ENCODE measurements at regions not wholly inside any gene's neighbourhood (a gene's known extent, or its start where the extent isn't known, plus 50 kb on each side); places are given as distances from the start of the nearest gene placed in this dataset.
A peak's percentile ranks its signal among the peaks of the same experiment; 100 is the strongest.
"Not testable (repeated sequence)": the region's sequence is repeated elsewhere in the genome, so short reads cannot be mapped to it uniquely, and the experiment has no call there.

DNA sequence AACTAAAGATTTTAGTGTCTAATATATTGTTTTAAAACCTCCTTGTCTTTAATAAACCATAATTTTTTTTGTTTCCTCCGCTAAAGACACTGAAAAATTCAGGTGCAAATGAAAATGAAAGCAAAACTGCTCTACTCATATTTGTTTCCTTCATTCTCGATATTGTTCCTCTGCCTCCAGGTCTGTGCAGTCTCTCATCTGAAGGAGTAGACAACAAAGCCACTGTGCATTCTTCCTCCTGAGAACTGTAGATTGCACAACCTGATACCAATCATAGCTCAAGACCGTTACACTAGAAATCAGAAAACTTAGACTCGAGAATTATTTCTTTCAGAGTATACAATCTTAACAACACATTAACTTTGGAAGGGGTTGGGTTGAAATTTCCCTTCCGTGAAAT is 373.1 kb upstream of the CXADR start:
- DNase-seq (ENCODE audit: low spot score), result no peak

DNA sequence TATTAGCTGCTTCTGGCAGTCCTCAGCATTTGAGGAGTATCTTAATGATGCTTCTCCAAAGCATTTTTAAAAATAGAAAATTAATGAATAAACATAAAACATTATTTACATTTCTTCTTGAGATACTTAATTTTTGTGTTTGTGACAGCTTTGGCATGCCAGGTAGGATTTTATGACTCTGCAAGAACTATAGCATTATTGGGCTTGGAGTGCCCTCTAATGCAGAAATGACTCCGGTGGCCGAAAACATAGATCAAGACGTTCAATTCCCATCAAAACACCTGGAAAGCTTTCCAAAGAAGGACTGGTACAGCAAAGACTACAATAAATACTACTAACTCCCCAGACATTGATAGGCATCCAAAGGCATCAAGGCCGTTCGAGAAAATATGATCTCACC is 366.4 kb upstream of the CXADR start:
- DNase-seq (ENCODE audit: low spot score), result no peak

DNA sequence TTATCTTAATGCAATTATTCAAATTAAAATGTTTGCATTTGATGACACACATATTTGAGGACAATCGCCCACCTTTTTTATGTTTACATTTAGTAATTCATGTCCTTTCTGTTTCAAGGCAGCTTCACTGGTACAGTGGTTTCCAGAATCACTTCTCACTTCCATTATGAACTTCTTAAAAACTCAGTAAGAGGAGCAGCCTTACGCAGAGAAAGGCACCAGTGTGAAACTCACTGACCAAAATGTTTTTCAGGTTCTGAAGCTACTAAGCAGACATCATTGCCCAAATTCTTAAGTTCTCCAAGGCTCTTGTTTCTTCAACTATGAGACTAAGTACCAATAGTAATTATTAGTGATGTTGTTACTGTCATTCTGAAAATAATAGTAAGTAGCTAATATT is 353.1 kb upstream of the CXADR start:
- DNase-seq (ENCODE audit: low spot score), result no peak

DNA sequence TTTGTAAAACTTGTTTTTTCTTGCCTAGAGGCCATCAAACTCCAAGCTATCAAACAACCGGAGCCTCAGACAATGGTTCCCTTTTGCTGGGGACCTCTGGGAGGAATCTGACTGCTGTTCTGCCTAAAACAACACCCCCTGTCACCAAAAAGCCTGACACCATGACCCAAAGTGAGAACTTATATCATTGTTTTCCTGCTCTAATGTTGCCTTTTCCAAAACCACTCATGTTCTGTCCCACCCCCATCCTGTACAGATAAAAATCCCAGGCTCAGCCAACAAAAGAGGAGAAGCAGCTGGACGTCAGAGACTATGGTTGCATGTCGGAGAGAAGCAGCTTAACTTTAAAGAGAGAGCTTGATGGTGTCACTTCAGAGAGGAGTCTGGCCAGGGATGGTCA is 327.2 kb upstream of the CXADR start:
- no peak for DNase-seq (ENCODE audit: low spot score)

DNA sequence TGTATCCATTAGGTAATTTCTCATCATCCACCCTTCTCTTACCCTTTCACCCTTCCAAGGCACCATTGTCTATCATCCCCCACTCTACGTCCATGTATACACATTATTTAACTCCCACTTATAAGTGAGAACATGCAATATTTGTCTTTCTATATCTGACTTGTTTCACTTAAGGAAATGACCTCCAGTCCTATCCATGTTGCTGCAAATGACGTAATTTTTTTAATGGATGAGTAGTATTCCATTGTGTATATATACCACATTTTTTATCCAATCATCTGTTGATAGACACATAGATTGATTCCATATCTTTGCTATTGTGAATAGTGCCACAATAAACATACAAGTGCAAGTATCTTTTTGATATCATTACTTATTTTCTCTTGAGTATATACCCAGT is 322.9 kb upstream of the CXADR start:
- no peak for DNase-seq (ENCODE audit: low spot score)

DNA sequence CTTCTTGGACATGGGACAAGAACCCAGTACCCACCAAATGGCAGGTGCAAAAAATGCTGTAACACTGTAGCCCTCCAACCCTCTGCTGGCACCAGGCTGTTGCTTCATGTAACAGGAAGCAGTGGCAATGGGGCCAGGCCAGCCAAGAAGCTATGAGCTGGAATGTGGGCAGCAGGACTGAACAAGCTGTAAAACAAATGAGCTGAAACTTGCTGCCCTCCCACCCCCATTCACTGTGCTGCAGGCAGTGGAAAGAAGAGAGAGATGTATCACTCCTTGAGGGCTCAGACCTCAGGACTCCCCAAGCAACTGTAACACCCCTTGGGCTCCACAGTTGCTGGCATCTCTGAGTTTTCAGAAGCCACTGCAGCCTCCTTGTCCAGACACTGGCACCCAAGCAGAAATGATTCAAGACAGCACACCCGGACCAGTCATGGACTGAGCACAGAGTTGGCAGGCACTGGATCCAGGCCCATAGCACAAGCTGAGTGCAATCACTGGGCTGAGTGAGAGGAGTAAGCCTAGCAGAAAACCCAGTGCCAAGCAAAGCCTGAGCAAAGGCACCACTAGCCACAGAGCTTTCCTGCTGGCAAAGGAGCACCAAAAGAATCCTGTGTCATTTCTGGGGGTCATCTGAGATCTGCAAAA is 321.4 kb upstream of the CXADR start:
- DNase-seq (ENCODE audit: low spot score), result no peak

DNA sequence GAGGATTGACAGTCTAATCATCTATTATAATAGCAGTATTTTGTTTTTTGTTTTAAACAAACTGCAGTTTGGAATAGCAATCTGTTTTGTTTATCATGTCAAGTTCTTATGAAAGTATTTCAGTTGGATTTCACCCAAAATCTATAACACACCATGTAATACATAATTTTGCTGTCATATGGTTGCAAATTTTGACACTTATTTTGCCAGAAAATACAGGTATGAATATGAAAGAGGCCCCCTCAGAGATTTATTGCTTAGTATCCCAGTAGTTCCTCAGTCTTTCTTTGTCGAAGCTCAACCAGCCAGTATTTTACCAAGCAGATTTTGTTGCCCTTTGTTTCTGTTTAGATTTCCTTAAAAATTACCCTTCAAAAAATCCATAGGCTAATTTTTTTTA is 317.5 kb upstream of the CXADR start:
- DNase-seq (ENCODE audit: low spot score), result no peak

DNA sequence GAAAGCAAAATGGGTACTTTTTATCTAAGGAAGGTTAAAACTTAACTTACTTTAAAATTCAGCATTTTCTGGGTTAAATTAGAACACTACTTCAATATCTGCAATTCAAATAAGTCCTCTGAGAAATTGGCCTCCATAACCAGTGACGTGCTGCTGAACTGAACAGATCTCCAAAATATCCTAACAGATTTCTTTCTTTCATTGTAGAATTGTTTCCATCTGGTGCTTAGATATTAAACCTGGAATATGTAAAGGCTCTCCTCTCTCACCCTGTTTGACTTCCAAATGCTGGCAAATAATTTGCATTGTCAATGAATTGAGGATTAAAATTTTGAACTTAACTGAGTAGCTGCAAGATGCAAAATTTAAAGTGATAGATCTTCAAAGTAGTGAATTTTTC is 316.9 kb upstream of the CXADR start:
- DNase-seq (ENCODE audit: low spot score), result no peak

DNA sequence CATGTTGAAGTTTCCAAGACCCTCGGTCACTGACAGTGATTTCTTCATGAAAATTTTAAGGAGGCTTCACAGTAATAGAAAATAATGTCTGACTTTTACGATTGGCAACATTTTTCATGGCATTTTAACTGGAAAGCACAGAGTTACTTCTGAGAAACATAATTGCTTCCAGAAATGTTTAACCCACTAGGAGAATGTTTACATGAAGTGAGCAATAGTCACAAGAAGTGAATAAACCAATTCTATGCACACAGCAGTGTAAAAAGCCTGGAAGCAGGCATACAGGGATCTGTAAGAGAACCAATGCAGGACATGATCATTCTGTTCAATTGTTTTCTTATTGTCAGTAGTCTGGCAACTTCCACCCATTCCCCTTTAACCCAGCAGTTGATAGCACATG is 316.2 kb upstream of the CXADR start:
- no peak for DNase-seq (ENCODE audit: low spot score)

DNA sequence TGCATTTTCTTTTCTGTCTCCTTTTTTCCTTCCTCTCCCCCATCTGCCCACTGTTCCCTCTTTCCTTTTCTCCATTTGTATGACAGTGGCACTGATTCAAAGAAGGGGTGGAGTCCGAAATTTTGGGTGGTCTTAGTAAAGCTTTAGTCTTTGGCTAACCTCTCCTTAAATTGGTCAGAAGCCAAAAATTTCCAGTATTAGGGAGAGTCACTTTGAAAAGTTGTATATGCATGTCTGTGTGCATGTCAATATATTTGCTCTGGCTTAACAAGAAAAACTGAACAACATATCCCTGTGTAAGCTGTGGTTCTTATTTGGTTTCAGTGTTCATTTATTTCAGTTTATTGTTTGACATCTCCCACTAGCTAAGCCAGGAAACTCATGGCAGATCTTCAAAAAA is 314.8 kb upstream of the CXADR start:
- no peak for DNase-seq (ENCODE audit: low spot score)

DNA sequence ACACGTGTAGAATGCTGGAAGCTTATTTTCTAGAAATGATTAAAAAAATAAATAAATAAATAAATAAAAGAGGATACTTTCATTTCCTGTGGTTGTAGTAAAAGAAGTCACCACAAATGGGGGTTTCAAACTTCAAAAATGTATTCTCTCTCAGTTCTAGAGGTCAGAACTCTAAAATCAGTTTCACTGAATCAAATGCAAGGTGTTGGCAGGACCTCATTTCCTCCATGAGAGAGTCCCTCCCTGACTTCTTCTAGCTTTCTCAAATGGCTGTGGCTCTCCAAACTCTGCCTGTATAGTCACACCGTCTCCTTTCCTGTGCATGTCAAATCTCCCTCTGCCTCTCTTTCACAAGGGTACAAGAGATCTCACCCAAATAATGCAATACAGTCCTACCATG is 312.6 kb upstream of the CXADR start:
- DNase-seq (ENCODE audit: low spot score), result no peak

DNA sequence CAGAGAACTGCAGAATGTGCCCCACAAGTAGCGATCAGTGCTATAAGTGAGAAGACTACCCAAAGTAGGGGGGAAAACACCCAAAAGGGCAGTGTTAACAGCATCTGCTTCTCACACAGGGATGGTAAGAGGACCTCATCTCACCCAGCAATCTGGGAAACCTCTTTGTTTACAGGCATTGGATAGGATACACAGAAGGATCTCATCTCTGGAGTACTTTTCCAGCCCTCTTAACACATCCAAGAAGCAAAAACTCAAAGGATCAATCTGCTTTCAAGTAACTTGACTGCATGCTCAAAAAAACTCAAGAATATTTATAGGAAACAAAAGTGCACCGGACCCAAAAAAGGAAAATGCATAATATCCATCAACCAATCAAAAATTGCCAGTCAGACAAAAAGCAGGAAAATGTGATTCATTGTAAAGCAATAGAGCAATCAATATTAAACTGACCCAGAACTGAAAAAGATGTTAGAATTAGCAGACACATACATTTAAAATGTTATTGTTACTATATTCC is 311.0 kb upstream of the CXADR start:
- no peak for DNase-seq (ENCODE audit: low spot score)

DNA sequence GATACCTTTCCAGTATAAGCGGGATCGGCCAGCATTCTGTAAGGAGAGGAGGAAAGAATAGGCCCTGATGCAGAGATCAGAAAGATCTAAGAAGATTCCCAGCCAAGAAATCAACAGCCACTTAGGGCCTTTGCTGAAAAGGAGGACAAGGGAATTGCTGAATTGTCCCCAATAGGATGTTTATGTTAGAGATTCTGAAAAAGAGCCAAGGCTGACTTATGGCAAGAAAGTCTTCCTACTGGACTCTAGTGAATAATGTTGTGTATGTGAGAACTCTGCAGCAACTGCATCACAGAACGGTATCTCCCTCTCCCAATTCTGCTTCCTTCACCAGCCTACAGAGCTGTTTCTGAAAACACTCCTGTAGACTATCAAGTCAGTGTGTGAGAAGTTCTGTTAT is 298.0 kb upstream of the CXADR start:
- no peak for DNase-seq (ENCODE audit: low spot score)

DNA sequence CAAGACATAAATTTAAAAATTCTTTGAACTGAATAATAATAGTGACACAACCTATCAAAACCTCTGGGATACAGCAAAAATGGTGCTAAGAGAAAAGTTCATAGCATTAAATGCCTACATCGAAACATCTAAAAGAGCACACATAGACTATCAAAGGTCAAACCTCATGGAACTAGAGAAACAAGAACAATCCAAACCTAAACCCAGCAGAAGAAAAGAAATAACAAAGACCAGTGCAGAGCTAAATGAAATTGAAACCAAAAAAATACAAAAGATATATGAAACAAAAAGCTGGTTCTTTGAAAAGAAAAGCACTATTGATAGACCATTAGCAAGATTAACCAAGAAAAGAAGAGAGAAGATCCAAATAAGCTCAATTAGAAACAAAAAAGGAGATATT is 293.8 kb upstream of the CXADR start:
- not testable (repeated sequence) for DNase-seq (ENCODE audit: low spot score)

DNA sequence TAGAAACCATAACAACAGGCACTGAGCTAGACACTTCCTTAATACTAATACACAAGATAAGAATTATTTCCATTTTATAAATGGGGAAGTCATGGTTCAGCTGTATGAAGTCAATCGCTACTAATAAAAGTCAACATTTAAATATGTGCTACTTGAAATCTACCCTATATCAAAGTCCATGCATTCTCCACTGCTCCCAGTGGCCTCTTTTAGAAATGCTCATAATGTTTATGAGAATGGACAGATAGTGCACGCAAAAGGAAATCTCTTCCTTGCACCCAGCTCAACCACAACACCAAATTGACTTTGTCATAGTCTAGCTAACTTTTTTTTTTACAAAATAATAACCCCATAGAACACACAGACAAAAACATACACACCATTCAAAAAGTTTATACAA is 281.7 kb upstream of the CXADR start:
- no peak for DNase-seq (ENCODE audit: low spot score)

DNA sequence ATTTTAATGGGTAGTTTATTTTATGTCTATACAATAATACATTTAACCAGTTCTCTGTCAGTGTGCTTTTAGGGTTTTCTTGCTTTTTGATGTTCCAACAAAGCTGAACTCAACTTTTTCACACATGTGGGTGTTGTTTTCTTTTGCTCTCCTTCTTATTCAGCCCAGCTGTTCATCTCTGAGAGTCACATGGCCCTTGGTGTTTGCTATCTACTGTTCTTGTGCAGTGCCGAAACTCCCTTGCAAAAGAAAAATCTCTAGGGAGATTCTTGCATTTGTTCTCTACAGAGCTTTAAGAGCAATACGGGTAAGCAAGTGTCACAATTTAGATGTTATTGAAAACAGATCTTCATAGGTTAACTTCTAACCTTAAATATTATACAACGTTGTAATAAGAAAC is 281.1 kb upstream of the CXADR start:
- DNase-seq (ENCODE audit: low spot score), result no peak

DNA sequence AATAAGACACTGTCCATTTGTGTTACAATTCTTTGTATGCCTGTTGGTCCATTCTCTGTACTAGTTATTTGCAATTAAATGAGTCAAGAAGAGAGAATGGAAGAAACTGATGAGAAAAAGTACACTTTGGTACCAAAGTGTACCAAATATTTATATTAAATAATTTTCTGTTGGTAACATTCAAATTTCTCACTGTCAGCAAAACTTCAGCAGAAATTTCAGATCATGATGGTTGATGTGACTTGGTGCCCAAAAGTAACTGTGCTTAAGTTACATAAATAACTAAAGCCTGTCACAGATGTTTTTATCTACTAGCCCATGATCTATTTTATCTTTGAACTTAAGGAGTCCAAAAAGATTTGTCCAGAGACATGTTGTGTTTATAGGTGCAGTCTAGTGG is 274.4 kb upstream of the CXADR start:
- DNase-seq (ENCODE audit: low spot score), result no peak

DNA sequence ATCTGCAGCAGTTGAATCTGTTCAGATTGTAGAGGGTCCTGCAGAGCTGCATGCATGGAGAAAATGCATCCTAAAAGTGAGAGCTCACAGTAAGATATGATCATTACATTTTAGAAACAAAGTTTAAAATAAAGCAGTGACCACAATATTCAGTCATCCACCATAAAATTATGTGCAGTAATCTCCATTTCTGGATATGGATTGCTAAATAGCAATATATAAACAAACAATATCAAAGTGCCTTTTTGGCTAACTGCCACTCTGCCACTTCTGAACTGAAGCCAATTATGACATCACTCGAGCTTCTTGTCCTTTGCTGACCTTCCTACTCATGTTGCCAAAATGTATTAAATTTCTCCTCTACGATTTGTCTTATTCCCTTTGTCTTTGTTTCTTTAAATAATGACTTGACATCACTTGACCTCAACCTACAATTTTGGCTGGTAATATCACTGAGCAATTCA is 262.0 kb upstream of the CXADR start:
- DNase-seq (ENCODE audit: low spot score), result no peak

DNA sequence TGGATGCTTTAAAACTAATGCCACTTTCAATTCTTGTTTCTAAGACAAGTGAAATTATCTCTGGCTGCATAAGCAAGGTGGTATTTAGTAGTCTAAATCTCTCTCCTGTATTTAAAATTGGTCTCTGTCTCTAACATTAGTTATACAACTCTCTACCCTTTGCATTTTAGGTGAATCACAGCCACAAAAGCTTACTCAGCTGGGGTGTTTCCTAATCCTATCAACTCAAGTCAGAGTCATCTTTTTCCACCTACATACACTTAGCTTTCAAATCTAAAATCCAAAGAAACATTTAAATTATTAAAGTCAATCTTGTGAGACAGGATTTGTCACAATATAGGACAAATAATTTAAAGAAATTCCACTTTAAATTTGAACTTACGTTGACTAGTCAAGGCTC is 255.1 kb upstream of the CXADR start:
- DNase-seq (ENCODE audit: low spot score), result no peak

DNA sequence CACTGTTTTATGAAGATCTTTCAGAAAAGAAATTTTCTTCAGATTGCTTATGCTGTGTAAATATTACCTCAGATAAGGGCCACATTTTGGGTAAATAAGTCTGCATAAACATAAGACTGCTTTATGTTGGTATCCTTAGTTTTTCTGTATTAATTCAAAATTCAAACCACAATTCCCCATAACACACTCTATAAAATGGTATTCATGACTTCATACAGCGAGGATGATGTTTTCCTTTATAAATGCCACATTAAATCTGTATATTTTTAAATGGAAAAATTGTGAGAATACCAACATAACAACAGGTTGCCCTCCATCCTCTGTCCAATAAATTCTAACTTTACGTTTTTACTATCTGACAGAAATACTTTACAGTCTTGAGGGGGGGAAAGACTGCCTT is 248.7 kb upstream of the CXADR start:
- DNase-seq (ENCODE audit: low spot score), result no peak

DNA sequence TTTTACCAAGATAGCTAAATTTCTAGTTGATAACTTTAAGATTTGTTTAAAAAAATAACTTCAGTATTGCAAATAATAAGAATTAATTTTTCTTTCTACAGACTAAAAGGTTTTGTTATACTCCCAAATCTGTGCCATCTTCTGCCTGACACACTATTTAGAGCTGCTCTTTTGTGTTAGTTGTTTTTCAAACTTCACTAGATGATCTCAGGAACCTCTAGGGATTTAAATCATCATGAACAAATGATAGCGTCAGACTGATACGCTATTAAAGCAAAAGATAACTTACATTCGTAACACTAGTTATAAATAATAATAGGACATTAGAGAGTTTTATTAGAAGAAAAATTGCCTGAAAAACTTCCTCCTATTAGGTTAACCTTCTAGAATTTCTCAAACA is 243.1 kb upstream of the CXADR start:
- no peak for DNase-seq (ENCODE audit: low spot score)

DNA sequence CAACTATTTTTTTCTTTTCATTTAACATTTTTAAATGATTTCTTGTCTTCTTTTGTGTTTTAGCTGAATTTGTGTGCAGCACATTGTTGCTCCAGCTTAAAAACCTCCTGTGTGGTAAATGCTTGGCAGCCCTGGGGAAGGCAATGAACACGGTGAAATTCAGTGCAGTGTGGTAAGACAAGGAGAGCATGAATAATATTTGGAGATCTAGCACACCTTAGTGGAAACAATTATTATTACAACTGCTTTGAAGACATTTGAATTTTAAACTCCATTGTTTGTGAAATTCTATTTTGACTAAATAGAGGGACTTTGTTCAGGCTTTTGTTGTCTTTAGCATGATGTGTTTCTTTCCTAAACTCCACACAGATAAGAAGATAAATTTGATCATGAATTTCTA is 242.6 kb upstream of the CXADR start:
- peak; percentile 47 for DNase-seq (ENCODE audit: low spot score)

DNA sequence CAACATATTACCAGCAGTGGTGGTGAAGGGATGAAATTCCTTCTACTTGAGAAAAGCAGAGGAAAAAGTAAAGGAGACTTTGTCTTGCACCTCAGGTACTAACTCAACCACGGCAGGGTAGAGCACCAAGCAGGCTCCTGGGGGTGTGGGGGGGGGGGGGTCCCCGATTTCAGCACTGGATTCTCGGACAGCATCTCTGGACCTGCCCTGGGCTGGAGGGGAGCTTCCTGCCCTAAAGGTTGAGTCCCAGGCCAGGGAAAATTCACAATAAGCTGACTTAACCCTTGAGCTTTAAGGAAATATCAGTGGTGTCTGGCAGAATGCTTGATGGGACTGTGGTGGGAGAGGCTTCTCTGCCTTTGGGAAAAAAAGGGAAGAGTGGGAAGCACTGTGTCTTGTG is 233.2 kb upstream of the CXADR start:
- no peak for DNase-seq (ENCODE audit: low spot score)

DNA sequence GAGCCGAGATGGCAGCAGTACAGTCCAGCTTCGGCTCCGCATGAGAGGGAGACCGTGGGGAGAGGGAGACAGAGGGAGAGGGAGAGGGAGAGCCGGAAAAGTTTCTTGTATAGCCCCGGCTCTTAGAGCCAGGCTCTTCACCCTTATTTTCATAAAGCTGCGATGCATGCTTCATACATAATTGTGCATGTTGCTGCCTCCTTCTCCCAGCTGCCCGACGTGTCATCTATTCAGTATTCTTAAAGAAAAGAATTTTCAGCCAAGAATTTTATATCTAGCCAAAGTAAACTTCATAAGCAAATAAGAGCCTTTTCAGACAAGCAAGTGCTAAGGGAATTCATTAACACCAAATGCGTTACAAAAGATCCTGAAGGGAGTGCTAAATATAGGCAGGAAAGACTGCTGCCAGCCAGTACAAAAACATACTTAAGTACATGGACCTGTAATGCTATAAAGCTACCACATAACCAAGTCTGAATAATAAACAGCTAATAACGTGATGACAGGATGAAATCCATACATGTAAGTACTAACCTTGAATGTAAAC is 219.8 kb upstream of the CXADR start:
- not testable (repeated sequence) for DNase-seq (ENCODE audit: low spot score)
